ENCODE measurements at regions not wholly inside any gene's neighbourhood (a gene's known extent, or its start where the extent isn't known, plus 50 kb on each side); places are given as distances from the start of the nearest gene placed in this dataset.
"Not testable (repeated sequence)": the region's sequence is repeated elsewhere in the genome, so short reads cannot be mapped to it uniquely, and the experiment has no call there.

- DNase-seq (ENCODE audit: low read depth) = no peak
- H3K4me3 ChIP-seq (ENCODE audit: low read depth, low read length) = no peak overlapping the region
- no peak for TF ChIP-seq CTCF (conservative IDR thresholded peaks at IDR 0.05; ENCODE audit: low read depth, low read length)
Measured at GRCh38 chr9:33722359-33722675, 73.0 kb upstream of the PRSS3 start.

GRCh38 chr9:33728613-33729012 lies 66.7 kb upstream of the PRSS3 start:
- DNase-seq (ENCODE audit: low read depth) = no peak
- no peak overlapping the region for H3K4me3 ChIP-seq (ENCODE audit: low read depth, low read length)
- TF ChIP-seq CTCF (conservative IDR thresholded peaks at IDR 0.05; ENCODE audit: low read depth, low read length) = no peak

- no peak for TF ChIP-seq CTCF (conservative IDR thresholded peaks at IDR 0.05; ENCODE audit: low read depth, low read length)
- no peak overlapping the region for H3K4me3 ChIP-seq (ENCODE audit: low read depth, low read length)
- no peak for DNase-seq (ENCODE audit: low read depth)
Measured at GRCh38 chr9:33731142-33731541, 64.2 kb upstream of the PRSS3 start.

- no peak for TF ChIP-seq CTCF (conservative IDR thresholded peaks at IDR 0.05; ENCODE audit: low read depth, low read length)
- no peak overlapping the region for H3K4me3 ChIP-seq (ENCODE audit: low read depth, low read length)
- DNase-seq (ENCODE audit: low read depth) = no peak
Measured at GRCh38 chr9:33731625-33732024, 63.7 kb upstream of the PRSS3 start.

GRCh38 chr9:33734247-33734940 lies 61.0 kb upstream of the PRSS3 start:
- not testable (repeated sequence) for DNase-seq (ENCODE audit: low read depth); H3K4me3 ChIP-seq (ENCODE audit: low read depth, low read length)

- H3K4me3 ChIP-seq (ENCODE audit: low read depth, low read length) = not testable (repeated sequence)
Measured at GRCh38 chr9:33734941-33735835, 60.2 kb upstream of the PRSS3 start.

GRCh38 chr9:33737811-33738606 lies 57.4 kb upstream of the PRSS3 start:
- peak; percentile 89 for TF ChIP-seq CTCF (conservative IDR thresholded peaks at IDR 0.05; ENCODE audit: low read depth, low read length)
- H3K4me3 ChIP-seq (ENCODE audit: low read depth, low read length) = no peak overlapping the region
- peak; percentile 80 for DNase-seq (ENCODE audit: low read depth)

More at GRCh38 chr9:33734941-33735835, 60.2 kb upstream of the PRSS3 start:
- DNase-seq (ENCODE audit: low read depth) = not testable (repeated sequence)
